ENCODE measurements at regions not wholly inside any gene's neighbourhood (a gene's known extent, or its start where the extent isn't known, plus 50 kb on each side); places are given as distances from the start of the nearest gene placed in this dataset.
A peak's percentile ranks its signal among the peaks of the same experiment; 100 is the strongest.

DNA sequence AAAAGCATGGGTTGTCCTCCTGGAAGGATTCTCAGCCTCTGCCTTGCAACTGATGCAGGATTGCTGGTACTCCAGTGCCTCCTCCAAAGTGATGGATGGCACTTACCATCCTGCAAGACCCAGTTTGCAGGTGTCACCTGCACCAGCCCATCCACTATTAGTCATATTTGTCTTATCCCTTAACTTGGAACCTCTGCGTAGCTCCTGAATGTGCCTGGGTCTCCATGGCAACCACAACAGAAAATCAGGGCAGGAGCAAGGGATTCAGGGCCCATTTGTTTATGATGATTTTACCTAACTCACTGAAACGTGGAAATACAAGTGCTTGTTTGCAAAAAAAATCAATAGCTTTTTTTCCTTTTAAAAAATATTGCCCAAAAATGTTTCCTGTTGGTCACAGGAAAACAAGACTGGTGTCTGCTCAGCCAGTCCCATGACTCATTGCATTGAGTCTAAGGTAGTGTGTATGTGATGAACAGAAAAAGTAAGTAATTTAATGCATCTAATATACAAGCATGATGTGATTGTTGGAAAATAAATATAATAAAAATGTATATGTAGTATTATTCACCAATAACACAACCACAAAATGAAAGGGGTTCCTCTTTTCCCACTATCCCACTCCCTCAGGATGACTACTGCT, 1196.3 kb upstream of the TMEM132C start:
- DNase-seq (ENCODE audit: low read depth, low spot score), result no peak

DNA sequence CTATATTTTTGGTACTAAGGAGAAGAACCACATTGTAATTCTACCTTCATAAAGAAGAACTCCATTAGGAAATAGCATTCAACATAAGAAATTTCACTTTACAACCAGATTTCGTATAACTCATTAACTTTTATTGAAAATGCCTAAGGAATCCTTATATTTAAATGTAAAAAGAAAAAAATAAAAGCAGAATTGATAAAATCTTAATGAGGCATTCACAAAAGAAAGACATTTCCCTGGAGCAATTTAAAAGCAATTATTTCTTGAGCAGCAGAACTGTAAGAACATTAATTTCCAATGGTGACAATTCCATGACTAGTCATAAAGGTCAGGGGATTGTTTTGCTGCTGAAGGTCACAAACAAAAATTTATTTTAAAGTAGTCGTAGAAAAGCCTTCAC, 1192.8 kb upstream of the TMEM132C start:
- DNase-seq (ENCODE audit: low read depth, low spot score), result no peak

DNA sequence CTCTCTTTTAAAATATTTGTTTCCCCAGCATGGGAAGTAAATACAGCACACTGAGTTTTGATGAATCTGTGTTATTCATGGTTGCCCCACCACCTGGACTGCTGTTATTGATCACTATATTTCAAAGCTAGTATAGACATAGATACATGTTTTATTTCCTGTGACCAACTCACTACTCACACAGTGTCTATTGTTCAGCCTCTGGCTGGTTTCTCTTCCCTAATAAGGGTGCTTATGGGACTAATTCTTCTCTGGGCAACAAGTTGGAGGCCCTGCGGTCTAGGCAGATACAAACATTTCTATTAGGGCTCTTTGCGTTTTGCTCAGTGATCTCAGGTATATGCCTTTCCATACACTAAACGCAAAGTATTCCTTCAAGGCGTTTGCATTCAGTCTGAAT, 1191.0 kb upstream of the TMEM132C start:
- DNase-seq (ENCODE audit: low read depth, low spot score), result no peak

DNA sequence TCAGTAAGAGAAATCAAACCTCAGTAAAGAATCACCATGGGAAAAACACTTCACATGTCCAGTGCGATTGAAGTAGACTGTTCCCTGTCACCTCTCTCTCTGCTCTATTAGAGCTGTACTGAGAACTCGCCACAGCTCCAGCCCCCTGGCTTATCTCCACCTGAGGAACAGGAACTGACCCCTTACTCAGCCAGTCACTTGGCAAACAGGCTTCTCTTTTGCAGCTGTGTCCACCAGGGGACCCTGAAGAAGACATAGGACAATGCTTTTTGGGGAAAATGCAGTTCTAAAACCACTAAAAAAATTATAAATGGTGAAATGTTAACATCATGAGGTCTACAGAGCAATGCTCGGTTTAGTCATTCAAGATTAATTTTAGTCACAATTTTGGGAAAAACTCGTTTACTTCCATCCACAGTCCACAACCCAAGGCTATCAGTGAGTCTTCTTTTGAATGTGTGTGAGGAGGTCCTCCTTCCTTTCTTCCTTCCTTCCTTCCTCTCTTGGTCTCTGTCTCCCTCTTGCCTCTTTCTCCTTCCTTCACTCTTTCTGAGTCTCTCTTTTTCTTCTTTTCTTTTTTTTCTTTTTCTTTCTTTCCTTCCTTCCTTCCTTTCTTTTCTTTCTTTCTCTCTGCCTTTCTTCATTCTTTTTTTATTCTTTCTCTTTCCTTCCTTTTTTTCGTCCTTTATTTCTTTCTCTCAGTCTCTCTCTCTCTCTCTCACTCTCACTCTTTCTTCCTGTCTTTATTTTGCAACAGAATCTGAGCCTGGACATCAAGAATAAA, 1189.5 kb upstream of the TMEM132C start:
- DNase-seq (ENCODE audit: low read depth, low spot score), result no peak

DNA sequence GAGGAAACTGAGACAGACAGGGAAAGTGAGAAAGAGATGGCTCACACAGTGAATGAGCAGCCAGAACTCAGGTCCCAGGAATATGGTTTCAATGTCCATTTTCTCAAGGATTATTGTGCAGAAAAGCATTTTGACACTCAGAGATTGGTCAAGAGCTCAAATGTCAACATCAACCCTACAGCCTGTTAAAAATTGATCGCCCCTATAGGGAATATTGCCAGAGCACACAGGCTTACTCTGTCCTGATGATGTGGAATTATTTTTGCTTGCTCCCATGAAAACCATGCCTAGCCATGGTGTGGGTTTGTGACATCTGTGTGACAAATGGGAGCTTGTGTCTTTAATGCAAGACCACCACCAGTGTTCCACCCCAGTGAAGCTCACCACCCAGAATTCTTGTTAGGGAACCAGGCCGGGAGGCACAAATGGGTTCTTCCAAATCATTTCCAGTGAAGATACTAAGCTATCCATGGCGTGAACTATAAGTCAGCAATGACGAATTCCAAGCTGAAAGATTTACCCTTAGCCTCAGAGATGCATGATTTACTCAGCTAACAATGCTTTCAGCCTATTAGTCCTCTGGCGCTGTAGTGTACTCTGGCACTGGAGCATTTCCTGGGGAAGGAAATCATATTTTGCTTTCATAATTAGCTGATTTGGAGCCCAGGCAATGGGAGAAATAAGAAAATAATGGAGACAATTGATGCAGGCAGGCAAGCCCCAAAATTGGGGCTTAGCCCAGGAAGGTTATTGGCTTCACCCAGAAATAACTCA, 1188.2 kb upstream of the TMEM132C start:
- no peak for DNase-seq (ENCODE audit: low read depth, low spot score)

DNA sequence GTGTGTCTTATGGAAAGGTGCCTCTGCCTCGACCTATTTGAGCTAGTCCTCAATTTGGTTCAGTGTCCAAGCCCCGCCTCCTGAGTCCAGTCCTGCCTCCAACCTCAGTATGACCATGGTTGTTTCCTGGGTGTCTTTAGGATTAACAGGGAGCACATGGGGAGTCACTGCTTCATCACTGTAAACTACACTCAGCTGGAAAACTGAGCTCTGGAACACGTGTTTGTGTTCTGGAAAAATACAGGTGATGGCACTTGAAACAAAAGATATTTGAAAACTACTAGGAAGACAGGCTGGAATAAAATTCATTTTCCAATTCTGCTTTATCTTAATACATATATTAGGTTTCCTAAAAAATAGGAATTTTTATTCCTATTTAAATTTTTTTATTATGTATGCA, 1187.3 kb upstream of the TMEM132C start:
- no peak for DNase-seq (ENCODE audit: low read depth, low spot score)

DNA sequence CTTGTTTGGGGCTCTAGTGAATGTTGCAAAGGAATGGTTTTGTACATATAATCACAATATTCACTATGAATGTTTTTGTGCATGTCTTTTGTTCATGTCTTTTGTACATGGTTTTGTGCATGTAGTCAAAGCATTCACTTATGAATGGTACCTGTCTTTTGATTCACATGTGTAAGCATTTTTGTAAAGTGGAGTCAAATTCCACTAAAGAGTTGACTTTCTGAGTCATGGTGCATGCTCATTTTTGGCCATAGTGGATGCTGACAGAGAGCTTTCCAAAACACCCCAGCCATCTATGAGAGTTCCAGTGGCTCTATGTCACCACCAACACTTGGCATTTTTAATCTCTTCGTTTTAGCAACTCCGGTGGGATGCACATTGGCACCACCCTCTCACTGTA, 1185.9 kb upstream of the TMEM132C start:
- DNase-seq (ENCODE audit: low read depth, low spot score), result no peak

DNA sequence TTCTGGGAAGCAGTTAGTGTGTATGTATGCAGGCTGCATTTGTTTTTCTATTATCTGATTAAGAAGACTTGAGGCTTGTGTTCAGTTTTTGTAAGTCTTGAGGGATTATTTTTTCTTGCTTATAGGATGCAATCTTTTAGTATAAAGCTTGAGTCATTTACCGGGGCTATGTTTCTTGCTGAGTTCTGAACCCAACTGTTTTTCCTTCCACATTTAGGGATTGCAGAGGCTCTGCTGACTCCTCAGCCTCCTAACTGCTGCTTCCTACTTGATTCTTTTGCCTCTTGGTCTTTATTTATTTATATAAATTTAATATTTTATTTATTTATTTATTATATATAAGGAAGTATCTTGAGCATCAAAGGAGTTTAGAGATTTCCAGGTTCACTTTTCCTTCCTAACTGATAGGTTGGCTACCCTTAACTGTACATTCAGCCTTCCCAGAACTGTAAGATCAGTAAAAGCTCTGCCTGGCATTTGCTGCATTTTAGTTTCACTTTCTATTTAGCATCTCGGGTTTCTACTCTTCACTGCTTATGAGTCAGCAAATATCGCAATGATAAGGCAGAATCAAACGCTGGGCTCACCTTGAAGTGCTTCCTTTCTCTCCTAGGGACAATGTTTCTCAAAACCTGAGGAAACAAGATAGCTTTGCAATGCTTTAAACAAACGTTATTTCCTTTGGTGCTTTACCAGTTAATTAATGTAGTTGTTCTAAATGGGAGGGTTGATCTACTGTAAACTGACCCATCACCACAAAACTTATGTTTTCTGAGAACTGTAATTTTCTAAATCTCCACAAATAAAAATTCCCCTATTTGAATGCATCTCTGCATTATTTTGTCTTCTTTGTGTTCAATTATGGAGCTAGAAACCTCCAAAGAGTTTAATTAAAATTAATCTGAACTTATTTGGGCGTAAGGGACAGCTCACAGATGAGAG, 1183.7 kb upstream of the TMEM132C start:
- peak; percentile 47 for DNase-seq (ENCODE audit: low read depth, low spot score)

DNA sequence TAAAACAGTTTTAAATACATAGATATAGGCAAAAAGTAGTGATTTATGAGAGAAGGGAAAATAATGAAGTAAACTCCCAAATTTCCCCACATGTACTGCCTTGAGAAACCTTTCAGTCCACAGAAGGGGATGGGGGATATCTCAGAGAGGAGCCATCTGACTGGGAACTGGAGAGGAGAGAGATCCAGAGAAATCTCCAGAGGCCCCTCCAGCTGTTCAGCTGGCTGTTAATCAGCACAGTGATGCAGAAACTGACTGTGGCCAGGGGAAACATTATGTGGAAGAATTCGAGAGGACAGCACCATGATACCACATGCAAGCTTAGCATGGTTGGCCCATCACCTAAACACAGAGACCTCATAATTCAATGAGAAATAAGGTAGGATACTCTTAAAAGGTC, 1165.9 kb upstream of the TMEM132C start:
- DNase-seq (ENCODE audit: low read depth, low spot score), result no peak

DNA sequence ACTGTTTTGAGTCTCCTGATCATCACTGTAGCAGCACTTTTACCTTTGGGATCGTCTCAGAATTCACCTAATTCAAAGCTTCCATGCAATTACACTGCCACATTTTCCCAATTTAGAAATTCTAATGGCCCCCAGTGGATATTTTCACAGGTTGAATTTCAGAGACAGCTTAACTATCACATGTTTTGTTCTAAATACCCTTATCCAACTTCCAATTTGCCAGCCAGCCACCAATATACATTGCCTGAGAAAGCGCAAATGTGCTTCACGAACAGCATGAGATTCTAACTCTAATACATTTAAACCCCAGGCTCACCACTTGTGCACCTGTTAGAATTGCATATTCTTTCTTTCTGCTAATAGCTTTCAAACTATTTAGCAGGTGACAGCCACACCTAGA, 1160.9 kb upstream of the TMEM132C start:
- no peak for DNase-seq (ENCODE audit: low read depth, low spot score)

DNA sequence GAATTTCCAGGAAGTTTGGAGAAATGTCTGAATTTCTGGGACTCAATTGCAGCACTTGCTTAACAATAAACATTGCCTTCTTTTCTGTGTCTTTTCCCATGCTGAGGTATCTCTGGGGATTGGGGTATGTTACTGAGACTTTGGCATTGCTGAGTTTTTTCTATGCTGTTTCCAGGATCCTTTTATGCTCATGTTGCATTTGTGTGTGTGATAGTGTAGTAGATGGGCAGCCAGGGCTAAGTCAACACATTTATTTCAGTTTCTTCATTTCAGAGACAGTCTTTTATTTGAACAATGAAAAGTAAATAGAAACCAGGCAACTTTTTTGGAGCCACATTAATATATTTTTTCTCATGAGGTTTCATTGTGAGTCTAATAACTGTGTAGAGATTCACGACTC, 1160.3 kb upstream of the TMEM132C start:
- DNase-seq (ENCODE audit: low read depth, low spot score), result no peak

DNA sequence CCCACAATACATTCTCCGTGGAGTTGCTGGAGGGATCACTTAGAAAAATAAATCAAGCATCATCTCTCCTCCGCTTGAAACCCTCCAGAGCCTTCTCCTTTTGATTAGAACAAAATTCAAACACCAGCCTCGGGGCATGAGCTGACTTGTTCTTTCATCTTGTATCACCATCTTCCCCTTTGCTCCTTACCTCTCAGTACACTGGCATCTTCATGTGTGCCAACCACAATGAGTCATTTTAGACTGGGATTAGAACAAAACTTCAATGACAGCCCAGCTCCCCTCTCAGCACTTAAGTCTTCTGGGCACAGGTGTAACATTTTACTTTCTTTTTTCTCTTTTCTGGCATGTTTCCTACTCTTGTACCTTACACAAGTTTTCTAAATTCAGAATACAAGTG, 1159.2 kb upstream of the TMEM132C start:
- no peak for DNase-seq (ENCODE audit: low read depth, low spot score)

DNA sequence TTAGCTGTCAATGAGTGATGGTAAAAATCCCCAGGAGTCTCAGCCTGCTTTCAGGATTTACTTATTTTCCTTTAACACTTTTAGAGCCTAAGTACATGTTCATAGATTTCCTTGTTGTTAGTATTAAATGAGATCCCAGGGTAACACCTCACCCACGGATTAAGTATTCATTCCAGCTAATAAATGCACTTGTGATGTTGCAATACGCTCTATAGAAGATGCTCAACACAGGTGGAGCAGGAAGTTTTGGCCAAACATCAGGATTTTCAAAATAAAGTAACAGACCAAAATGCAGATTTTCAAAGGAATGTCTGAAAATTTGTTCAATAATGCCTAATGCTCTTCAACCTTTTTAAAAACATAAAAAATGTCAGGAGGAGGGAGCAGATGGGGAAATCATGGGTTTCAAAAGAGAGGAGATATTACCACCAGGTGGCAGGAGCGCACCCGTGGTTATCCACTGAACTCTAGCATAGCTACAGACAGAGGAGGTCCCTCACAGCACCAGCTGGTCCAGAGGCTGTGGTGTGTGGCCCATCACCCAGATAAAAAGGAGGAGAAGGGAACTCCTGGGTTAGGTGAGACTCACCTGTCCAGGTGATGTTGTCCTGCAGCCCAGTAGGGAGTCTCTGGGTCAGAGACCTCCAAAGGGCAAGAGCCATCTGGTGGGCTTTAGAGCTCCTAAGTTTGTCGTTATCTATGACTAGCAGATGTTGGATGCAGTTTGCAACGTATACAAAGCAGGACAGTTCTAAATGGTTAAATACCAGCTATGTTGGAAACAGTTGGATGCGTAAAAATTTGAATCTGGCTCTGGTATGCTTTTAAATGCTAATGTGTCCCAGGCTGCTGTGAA, 1158.4 kb upstream of the TMEM132C start:
- peak; percentile 35 for DNase-seq (ENCODE audit: low read depth, low spot score)

DNA sequence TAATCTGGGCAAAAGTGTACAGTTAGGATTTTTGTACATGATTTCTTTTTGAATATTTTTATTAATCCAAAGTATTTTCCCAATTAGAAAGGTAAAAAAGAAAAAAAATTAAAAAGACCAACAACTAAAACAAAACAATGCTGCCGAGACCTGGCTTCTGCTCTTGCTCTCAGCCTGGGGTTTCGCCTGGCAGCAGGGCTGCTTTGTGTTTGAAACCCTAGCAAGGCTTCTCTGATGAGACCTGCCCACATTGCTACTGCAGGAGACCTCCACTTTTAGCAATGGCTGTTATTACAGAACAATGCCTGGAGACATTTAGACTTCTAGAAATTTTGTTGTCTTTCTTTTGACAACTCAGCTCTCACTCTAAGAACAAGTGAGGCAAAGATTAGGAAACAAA, 1153.0 kb upstream of the TMEM132C start:
- DNase-seq (ENCODE audit: low read depth, low spot score), result no peak

DNA sequence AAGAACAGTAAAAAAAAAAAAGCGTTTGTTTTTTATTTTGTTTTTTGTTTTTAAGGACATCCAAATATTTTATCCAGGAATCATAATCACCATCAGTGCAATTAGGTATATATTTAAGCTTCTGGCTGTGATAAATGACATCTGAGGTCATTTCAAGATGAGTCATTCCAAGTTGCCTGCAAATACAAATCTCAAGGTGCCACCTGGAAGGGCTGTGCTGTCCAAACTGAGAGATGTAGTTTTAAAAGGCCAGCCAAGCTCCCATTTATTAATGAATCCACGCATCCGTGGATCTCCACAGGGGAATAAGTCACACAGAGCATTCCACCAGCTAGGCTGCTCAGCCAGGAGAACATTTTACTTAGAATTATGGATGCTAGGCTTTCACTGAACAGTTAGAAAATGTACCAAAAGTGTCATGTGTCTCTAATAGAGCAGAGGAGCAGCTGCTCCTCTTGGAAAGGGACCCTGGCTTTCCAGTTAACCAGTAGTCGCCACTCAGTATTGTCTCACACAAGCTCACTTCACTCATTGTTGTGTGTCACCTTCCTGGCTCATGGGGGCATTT, 1151.4 kb upstream of the TMEM132C start:
- no peak for DNase-seq (ENCODE audit: low read depth, low spot score)

DNA sequence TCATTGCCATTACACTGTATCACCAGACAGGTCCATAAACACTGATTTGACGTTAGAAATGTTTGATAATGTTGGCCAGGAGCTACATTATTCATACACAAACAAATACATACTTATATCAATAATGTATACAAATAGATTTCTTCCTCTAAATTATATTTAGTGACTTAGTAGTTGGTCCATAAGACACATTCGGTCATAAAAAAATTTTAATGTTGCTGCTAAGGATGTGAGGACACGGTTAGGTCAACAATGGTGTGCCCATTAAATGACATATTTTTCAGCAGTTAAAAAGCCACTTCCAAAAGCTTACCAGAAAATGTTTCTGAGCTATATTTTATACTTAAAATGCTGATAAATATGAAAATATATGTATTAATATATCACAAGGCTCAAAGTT, 1148.7 kb upstream of the TMEM132C start:
- no peak for DNase-seq (ENCODE audit: low read depth, low spot score)

DNA sequence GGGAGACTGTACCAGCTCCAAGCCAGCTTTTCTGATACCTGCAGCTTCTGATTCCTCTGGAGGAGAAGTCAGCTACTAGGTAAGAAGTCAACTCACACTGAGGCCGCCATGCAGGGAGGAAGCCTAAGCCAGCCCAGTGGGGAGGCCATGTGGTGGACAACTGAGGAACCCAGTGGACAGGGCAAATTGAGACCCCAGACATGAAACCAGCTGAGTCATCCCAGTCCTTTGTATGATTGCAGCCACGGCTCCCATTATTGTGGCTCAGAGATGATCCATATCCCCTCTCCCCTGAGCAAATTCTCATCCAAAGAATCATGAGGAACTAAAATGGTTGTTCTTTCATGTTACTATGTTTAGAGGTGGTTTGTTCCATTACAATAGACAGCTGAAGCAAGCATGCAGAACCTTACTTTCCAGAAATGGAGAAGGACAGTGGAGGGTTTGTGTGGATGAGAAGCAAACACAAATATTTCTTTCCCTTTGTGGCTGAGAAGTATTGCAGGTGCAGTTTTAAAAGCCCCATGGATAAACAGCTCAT, 1147.3 kb upstream of the TMEM132C start:
- DNase-seq (ENCODE audit: low read depth, low spot score), result no peak

DNA sequence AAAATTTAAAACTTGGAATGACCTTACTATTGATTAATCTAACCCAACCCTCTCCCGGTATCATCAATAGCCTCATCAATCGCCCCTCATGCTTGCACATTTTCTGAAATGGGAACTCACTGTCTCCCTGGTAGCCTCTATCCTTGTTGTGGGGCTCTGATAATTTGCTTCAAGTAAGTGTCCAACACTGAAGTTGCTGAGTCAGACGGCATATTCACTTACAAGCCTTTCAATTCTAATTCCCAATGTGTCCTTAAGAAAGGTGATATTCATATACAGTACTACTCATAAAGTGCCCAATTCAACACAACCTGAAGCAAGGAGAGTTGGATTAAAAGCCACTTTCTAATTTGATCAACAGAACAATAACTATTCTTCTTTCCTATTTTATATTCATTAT, 1146.1 kb upstream of the TMEM132C start:
- no peak for DNase-seq (ENCODE audit: low read depth, low spot score)

DNA sequence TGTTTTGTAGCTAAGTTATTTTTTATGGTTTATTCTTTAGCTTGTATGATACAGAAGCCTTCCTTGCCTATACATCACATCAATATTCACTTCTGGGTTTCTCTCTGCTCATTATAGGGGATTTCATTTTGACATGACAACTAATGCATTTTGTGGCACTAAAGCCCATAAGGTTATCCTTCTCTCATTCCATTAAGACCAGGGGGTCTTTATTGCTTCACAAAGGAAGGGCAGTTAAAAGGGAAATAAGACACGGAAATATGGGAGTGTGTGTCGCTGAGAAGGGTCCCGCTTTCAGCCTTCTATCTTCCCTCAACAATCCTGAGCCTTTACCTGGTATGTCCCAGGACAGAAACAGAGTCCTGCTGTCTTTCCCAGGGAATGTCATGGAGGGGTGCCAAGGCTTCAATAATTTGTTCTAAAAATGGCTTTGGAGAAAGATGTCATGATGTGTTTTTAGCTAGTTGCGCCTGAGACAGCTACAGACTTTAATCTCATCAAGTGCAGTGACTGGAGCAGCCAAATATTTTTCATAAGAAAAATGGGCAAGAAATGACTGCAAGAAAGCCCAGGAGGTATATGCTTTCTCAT, 1145.4 kb upstream of the TMEM132C start:
- no peak for DNase-seq (ENCODE audit: low read depth, low spot score)
